Superior temporal gyrus (tissue), 1 donor: ENCODE measurements at regions not wholly inside any gene's neighbourhood (a gene's known extent, or its start where the extent isn't known, plus 50 kb on each side); places are given as distances from the start of the nearest gene placed in this dataset.
A peak's percentile ranks its signal among the peaks of the same experiment; 100 is the strongest.
"Not testable (repeated sequence)": the region's sequence is repeated elsewhere in the genome, so short reads cannot be mapped to it uniquely, and the experiment has no call there.

Source experiments
- DNase-seq: peaks from one replicate; pipeline ENCODE4 v3.0.0-alpha.2; 2016; ENCODE audit errors: extremely low spot score

GRCh38 chr2:39487398-39488250 lies 50.5 kb upstream of the MAP4K3 start:
- no peak for DNase-seq

- no peak for DNase-seq
Observed at GRCh38 chr2:39488450-39488849, 51.4 kb upstream of the MAP4K3 start.

- DNase-seq = no peak
Observed at GRCh38 chr2:39490586-39490985, 53.5 kb upstream of the MAP4K3 start.

- no peak for DNase-seq
Observed at GRCh38 chr2:39491653-39492052, 54.6 kb upstream of the MAP4K3 start.

GRCh38 chr2:39492095-39492590 lies 55.1 kb upstream of the MAP4K3 start:
- no peak for DNase-seq

- DNase-seq = no peak
Observed at GRCh38 chr2:39492716-39493115, 55.6 kb upstream of the MAP4K3 start.

GRCh38 chr2:39494784-39495251 lies 57.7 kb upstream of the MAP4K3 start:
- peak; percentile 38 for DNase-seq

- no peak for DNase-seq
Observed at GRCh38 chr2:39497082-39497801, 60.2 kb upstream of the MAP4K3 start.

GRCh38 chr2:39498176-39498575 lies 61.1 kb upstream of the MAP4K3 start:
- not testable (repeated sequence) for DNase-seq

GRCh38 chr2:39498786-39499185 lies 61.7 kb upstream of the MAP4K3 start:
- DNase-seq = no peak

GRCh38 chr2:39499336-39499735 lies 62.3 kb upstream of the MAP4K3 start:
- no peak for DNase-seq

- no peak for DNase-seq
Observed at GRCh38 chr2:39501412-39501811, 64.3 kb upstream of the MAP4K3 start.

GRCh38 chr2:39503277-39503676 lies 66.2 kb upstream of the MAP4K3 start:
- no peak for DNase-seq

- DNase-seq = no peak
Observed at GRCh38 chr2:39504790-39505335, 67.8 kb upstream of the MAP4K3 start.

- no peak for DNase-seq
Observed at GRCh38 chr2:39506215-39506614, 69.1 kb upstream of the MAP4K3 start.

GRCh38 chr2:39508198-39508597 lies 71.1 kb upstream of the MAP4K3 start:
- no peak for DNase-seq

- no peak for DNase-seq
Observed at GRCh38 chr2:39510140-39510539, 73.1 kb upstream of the MAP4K3 start.

- no peak for DNase-seq
Observed at GRCh38 chr2:39511219-39511604, 74.1 kb upstream of the MAP4K3 start.

- DNase-seq = no peak
Observed at GRCh38 chr2:39511605-39512433, 74.7 kb upstream of the MAP4K3 start.

GRCh38 chr2:39512434-39512935 lies 75.4 kb upstream of the MAP4K3 start:
- DNase-seq = peak; percentile 43

- no peak for DNase-seq
Observed at GRCh38 chr2:39512941-39513340, 75.9 kb upstream of the MAP4K3 start.
